OCI-LY7 (cell line): ENCODE measurements at regions not wholly inside any gene's neighbourhood (a gene's known extent, or its start where the extent isn't known, plus 50 kb on each side); places are given as distances from the start of the nearest gene placed in this dataset.

Experiments used
- BruUV-seq: library from RNA; stranded (reverse); fragments of 400-500 nt; replicated peaks from 2 replicates; lab custom pipeline; 2021; lab: Mats Ljungman, UMichigan
- CTCF ChIA-PET: fragments of 300-600 bp; sonication (Branson Sonifier 250); formaldehyde crosslinking; loops from one replicate; lab custom pipeline; 2022; ENCODE audit warnings: antibody characterized with exemption; ENCODE audit not compliant: unreplicated experiment; lab: Charles Lee
- POLR2A ChIA-PET: fragments of 300-600 bp; sonication (Branson Sonifier 250); formaldehyde crosslinking; loops from one replicate; lab custom pipeline; 2022; ENCODE audit warnings: antibody characterized with exemption; lab: Charles Lee
- DNase-seq: peaks from one replicate; pipeline ENCODE4 v3.0.0-alpha.2; 2015; ENCODE audit warnings: low spot score
- H2AFZ ChIP-seq: fragments of 200-600 bp; sonication (generic), shearing (Covaris generic); 2 replicates; pipeline ENCODE4 v1.6.1; 2014; ENCODE audit warnings: mild to moderate bottlenecking, antibody characterized with exemption, low read length, moderate library complexity
- H3K27ac ChIP-seq: fragments of 200-600 bp; sonication (generic); 2 replicates; pipeline ENCODE4 v1.5.1; 2014; ENCODE audit warnings: mixed run types, low read depth, mild to moderate bottlenecking, moderate library complexity, low read length, inconsistent platforms; ENCODE audit not compliant: poor library complexity, severe bottlenecking
- H3K36me3 ChIP-seq: fragments of 200-600 bp; sonication (generic); 2 replicates; pipeline ENCODE4 v1.6.1; 2014; ENCODE audit warnings: mild to moderate bottlenecking, antibody characterized with exemption, low read length, moderate library complexity, mixed read lengths; ENCODE audit not compliant: insufficient read depth
- H3K4me1 ChIP-seq: fragments of 200-600 bp; sonication (generic); 2 replicates; pipeline ENCODE4 v1.5.1; 2014; ENCODE audit warnings: mild to moderate bottlenecking, low read length; ENCODE audit not compliant: insufficient read depth, poor library complexity, severe bottlenecking
- H3K4me2 ChIP-seq: fragments of 200-600 bp; sonication (generic); 2 replicates; pipeline ENCODE4 v1.6.1; 2014; ENCODE audit warnings: mild to moderate bottlenecking, low read length
- H3K4me3 ChIP-seq: fragments of 200-600 bp; sonication (generic); 2 replicates; pipeline ENCODE4 v1.5.1; 2014; ENCODE audit warnings: mild to moderate bottlenecking, low read depth, low read length; ENCODE audit not compliant: poor library complexity, severe bottlenecking
- H3K79me2 ChIP-seq: fragments of 200-600 bp; sonication (generic); 2 replicates; pipeline ENCODE4 v1.6.1; 2016; ENCODE audit warnings: low read depth, mild to moderate bottlenecking, low read length, moderate library complexity, mixed read lengths; ENCODE audit not compliant: insufficient read depth
- H3K9me2 ChIP-seq: fragments of 200-600 bp; sonication (generic); 2 replicates; pipeline ENCODE4 v1.6.1; 2016; ENCODE audit warnings: mild to moderate bottlenecking, low read length, mixed read lengths; ENCODE audit not compliant: insufficient read depth
- H3K9me3 ChIP-seq: fragments of 200-600 bp; sonication (generic); 2 replicates; pipeline ENCODE4 v1.6.1; 2014; ENCODE audit warnings: mild to moderate bottlenecking, mixed run types, low read length, mixed read lengths
- H4K20me1 ChIP-seq: fragments of 200-600 bp; sonication (generic); 2 replicates; pipeline ENCODE4 v1.6.1; 2014; ENCODE audit warnings: mild to moderate bottlenecking, antibody characterized with exemption, low read length, moderate library complexity, mixed read lengths; ENCODE audit not compliant: insufficient read depth
- CTCF ChIP-seq: fragments of 200-600 bp; sonication (generic); conservative IDR thresholded peaks from 2 replicates; pipeline ENCODE4 v1.5.1; 2014; ENCODE audit warnings: mild to moderate bottlenecking, antibody characterized with exemption, low read length, moderate library complexity, mixed read lengths
- EZH2phosphoT487 ChIP-seq: fragments of 200-600 bp; sonication (generic); IDR thresholded peaks from 2 replicates; pipeline ENCODE4 v1.6.1; 2018; ENCODE audit warnings: low read depth, borderline replicate concordance, mild to moderate bottlenecking, mixed run types, antibody characterized with exemption, low read length, moderate library complexity, mixed read lengths
- intact Hi-C: fragments of 100-400 bp; cut with micrococcal nuclease; formaldehyde crosslinking; loops from one replicate; pipeline ENCODE4 v1.10.0; 2022; ENCODE audit not compliant: unreplicated experiment

GRCh38 chr2:9053534-9053931 lies 50.0 kb upstream of the MBOAT2 start:
- no peaks in the 10 kb centered on the region for H3K79me2 ChIP-seq
- no peaks in the 10 kb centered on the region for H3K4me1 ChIP-seq
- ChIA-PET POLR2A (interaction anchor here (0.7 kb wide), 1 partner anchor 65 kb away, joined by 3 read pairs; no protein-coding TSS in a partner anchor), CTCF (no interaction called here)
- no peak for DNase-seq
- BruUV-seq: no TSS peak
- no peak overlapping the region for H3K27ac ChIP-seq
- no peaks in the 10 kb centered on the region for H3K9me2 ChIP-seq
- no peak overlapping the region for H3K4me3 ChIP-seq
- no peaks in the 10 kb centered on the region for H3K36me3 ChIP-seq
- intact Hi-C loops: no loop called here
- no peaks in the 10 kb centered on the region for H3K9me3 ChIP-seq
- TF ChIP-seq EZH2phosphoT487 (no peak), CTCF (no peak)
- H4K20me1 ChIP-seq: no peaks in the 10 kb centered on the region
- H3K4me2 ChIP-seq: no peak overlapping the region
- no peak overlapping the region for H2AFZ ChIP-seq
